IPS DF 6.9 (cell line): ENCODE measurements at regions not wholly inside any gene's neighbourhood (a gene's known extent, or its start where the extent isn't known, plus 50 kb on each side); places are given as distances from the start of the nearest gene placed in this dataset.

ENCODE experiments used
- DNase-seq: peaks from one replicate; pipeline ENCODE4 v3.0.0-alpha.2; 2013; ENCODE audit warnings: low read depth, low spot score
- H3K27ac ChIP-seq: one replicate; pipeline ENCODE4 v1.5.1; 2013; ENCODE audit warnings: low read length, control low read depth
- H3K27me3 ChIP-seq: 2 replicates; pipeline ENCODE4 v1.6.1; 2013; ENCODE audit warnings: mild to moderate bottlenecking, low read length; ENCODE audit not compliant: control insufficient read depth, insufficient read depth
- H3K36me3 ChIP-seq: 2 replicates; pipeline ENCODE4 v1.6.1; 2013; ENCODE audit warnings: low read length; ENCODE audit not compliant: control insufficient read depth, insufficient read depth
- H3K4me1 ChIP-seq: 2 replicates; pipeline ENCODE4 v1.6.1; 2013; ENCODE audit warnings: low read length; ENCODE audit not compliant: control insufficient read depth, insufficient read depth
- H3K4me3 ChIP-seq: 2 replicates; pipeline ENCODE4 v1.5.1; 2013; ENCODE audit warnings: mild to moderate bottlenecking, low read length
- H3K9me3 ChIP-seq: 2 replicates; pipeline ENCODE4 v1.6.1; 2013; ENCODE audit warnings: low read length, inconsistent platforms; ENCODE audit not compliant: control insufficient read depth, insufficient read depth
- WGBS: extraction: QIAGEN DNeasy Blood & Tissue Kit; methylation state at CpG from one replicate; pipeline ENCODE4 v1.1.7; 2013; ENCODE audit warnings: mixed read lengths, missing lambda C conversion rate; ENCODE audit not compliant: insufficient read length, insufficient coverage; 5-methylcytosine and 5-hydroxymethylcytosine counted together

GRCh38 chr9:105091004-105091640, 153.3 kb upstream of the SLC44A1 start:
- no peak for DNase-seq
- WGBS, result no CpG with 5 or more reads among the region's 4 CpGs
- H3K27ac ChIP-seq, result no peak overlapping the region

GRCh38 chr9:105093685-105094084, 150.8 kb upstream of the SLC44A1 start:
- WGBS, result no CpG with 5 or more reads among the region's 1 CpG
- Histone ChIP-seq H3K4me1 (peaks cover 2% of the 10 kb centered on the region), H3K36me3 (no peaks in the 10 kb centered on the region), H3K9me3 (no peaks in the 10 kb centered on the region), H3K4me3 (no peak overlapping the region), H3K27me3 (no peaks in the 10 kb centered on the region), H3K27ac (no peak overlapping the region)
- no peak for DNase-seq

More at GRCh38 chr9:105091004-105091640, 153.3 kb upstream of the SLC44A1 start:
- Histone ChIP-seq H3K9me3 (no peaks in the 10 kb centered on the region), H3K4me1 (peaks cover 2% of the 10 kb centered on the region), H3K27me3 (no peaks in the 10 kb centered on the region), H3K4me3 (no peak overlapping the region), H3K36me3 (no peaks in the 10 kb centered on the region)

DNA sequence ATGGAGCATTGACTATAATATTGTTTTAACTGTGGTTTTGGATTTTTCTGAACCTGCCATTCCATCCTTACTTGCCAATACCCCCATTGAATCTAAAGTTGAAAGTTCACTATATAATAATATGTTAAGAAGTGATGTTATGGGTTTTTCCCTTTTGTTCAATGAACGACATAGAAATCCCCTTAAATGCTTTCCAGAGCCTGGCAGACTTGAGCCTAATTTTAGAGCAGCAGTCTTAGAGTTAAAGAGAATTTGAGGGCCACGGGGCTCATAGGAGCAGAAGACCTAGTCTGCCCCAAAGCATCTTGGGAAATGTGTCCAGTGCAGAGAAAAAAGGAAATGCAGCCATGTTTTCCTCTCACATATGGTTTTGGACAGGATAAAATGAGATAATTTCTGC, 146.1 kb upstream of the SLC44A1 start:
- H3K27ac ChIP-seq, result no peak overlapping the region
- no CpG with 5 or more reads among the region's 2 CpGs for WGBS
- no peaks in the 10 kb centered on the region for H3K27me3 ChIP-seq
- no peak for DNase-seq
- H3K4me3 ChIP-seq, result no peak overlapping the region
- no peaks in the 10 kb centered on the region for H3K36me3 ChIP-seq
- H3K9me3 ChIP-seq, result no peaks in the 10 kb centered on the region
- H3K4me1 ChIP-seq, result peaks cover 2% of the 10 kb centered on the region

GRCh38 chr9:105103776-105104175, 140.7 kb upstream of the SLC44A1 start:
- Histone ChIP-seq H3K36me3 (no peaks in the 10 kb centered on the region), H3K4me1 (no peaks in the 10 kb centered on the region)
- WGBS, result no CpG with 5 or more reads among the region's 3 CpGs

DNA sequence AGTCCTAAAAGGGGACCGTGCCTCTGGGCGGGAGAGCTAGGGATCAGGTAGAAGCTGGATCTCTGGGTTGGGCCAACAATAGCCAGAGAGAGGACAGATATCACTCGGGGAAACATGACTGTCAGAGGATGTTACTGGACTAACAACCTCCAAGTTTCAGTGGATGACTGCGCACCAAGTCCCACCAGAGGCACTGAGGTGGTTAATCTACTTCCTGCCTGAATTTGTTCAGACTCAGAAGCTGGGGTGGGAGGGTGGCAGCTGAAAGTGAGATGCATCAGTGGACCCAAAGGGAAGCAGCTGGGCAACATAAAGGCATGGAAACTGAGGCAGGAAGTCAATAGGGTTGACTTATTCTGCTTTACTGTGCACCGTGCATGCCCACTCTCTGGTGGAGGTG, 130.1 kb upstream of the SLC44A1 start:
- H3K4me1 ChIP-seq, result peaks cover 2% of the 10 kb centered on the region

More at GRCh38 chr9:105103776-105104175, 140.7 kb upstream of the SLC44A1 start:
- DNase-seq, result no peak
- Histone ChIP-seq H3K4me3 (no peak overlapping the region), H3K27me3 (no peaks in the 10 kb centered on the region), H3K27ac (no peak overlapping the region), H3K9me3 (no peaks in the 10 kb centered on the region)

GRCh38 chr9:105114964-105115728, 129.3 kb upstream of the SLC44A1 start:
- Histone ChIP-seq H3K36me3 (no peaks in the 10 kb centered on the region), H3K4me3 (no peak overlapping the region), H3K4me1 (peaks cover 2% of the 10 kb centered on the region), H3K27me3 (no peaks in the 10 kb centered on the region), H3K9me3 (no peaks in the 10 kb centered on the region), H3K27ac (no peak overlapping the region)
- DNase-seq, result no peak
- WGBS, result no CpG with 5 or more reads among the region's 11 CpGs

More for the DNA sequence above, 130.1 kb upstream of the SLC44A1 start:
- Histone ChIP-seq H3K27me3 (no peaks in the 10 kb centered on the region), H3K27ac (no peak overlapping the region), H3K4me3 (no peak overlapping the region), H3K9me3 (no peaks in the 10 kb centered on the region), H3K36me3 (no peaks in the 10 kb centered on the region)
- DNase-seq, result no peak
- WGBS, result no CpG with 5 or more reads among the region's 5 CpGs

DNA sequence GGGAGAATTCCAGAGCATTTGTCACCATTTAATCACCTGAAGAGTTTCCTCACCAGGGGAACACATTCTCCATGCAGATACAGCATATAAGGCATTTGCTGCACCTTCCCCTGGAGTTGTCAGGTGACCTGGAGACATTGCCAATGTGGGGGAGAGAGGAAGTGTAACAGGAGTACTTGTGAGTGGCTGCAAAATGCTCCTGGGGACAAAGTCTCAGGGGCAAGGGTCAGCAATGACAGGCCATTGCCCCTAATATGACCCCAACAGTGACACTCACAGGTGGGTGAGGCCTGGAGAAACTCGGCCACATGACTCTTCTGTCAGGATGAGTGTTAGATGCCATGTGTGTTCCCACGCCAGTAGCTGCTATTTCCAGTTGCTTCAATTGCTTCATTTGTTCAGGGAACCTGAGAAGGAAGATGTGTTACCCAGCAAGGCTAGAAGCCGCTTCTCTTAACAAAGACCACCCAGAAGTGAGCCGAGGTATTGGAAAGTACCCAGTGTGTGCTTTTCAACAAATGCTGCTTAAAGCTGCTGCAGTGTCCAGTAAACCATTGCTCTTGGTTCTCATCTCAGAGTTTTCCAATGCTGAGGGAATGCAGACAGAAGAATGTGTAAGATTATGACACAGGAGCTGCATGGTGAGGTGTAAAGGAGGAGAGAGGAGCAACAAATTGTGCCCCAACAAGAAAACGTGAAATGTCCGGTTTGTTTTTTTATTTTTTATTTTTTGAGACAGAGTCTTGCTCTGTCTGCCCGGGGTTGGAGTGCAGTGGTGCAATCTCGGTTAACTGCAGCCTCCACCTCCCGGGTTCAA, 128.2 kb upstream of the SLC44A1 start:
- H3K36me3 ChIP-seq, result no peaks in the 10 kb centered on the region
- peaks cover 2% of the 10 kb centered on the region for H3K4me1 ChIP-seq
- no peaks in the 10 kb centered on the region for H3K27me3 ChIP-seq
- no CpG with 5 or more reads among the region's 9 CpGs for WGBS
- no peak for DNase-seq
- no peak overlapping the region for H3K4me3 ChIP-seq
- H3K27ac ChIP-seq, result no peak overlapping the region
- no peaks in the 10 kb centered on the region; the same call in 1 of the 2 replicates for H3K9me3 ChIP-seq

DNA sequence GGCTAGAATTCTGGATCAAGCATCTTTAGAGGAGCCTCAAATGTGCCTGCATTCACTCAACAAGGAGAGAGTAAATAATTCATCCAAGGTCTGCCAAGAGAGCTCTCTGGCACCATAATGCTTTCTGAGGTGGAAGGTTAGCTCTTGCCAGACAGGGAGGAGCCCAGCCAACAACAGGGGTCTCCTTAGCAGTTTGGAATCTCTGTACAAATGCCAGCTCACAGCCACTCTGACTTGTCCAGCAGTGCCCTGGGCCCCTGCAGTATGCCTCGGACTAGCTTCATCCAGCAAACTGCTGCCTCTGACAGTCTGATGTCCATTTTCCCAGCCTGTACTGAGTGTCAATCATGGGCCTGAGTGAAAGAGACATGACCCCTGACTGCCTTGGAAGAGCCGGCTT, 127.2 kb upstream of the SLC44A1 start:
- Histone ChIP-seq H3K27ac (no peak overlapping the region), H3K27me3 (no peaks in the 10 kb centered on the region), H3K9me3 (no peaks in the 10 kb centered on the region; the same call in 1 of the 2 replicates), H3K4me3 (no peak overlapping the region; the same call in 1 of the 2 replicates), H3K4me1 (peaks cover 2% of the 10 kb centered on the region), H3K36me3 (no peaks in the 10 kb centered on the region)
- no CpG with 5 or more reads among the region's 2 CpGs for WGBS
- DNase-seq, result no peak

GRCh38 chr9:105118636-105119035, 125.8 kb upstream of the SLC44A1 start:
- no CpG with 5 or more reads among the region's 5 CpGs for WGBS
- Histone ChIP-seq H3K4me1 (peaks cover 2% of the 10 kb centered on the region), H3K27ac (no peak overlapping the region), H3K9me3 (no peaks in the 10 kb centered on the region; the same call in 1 of the 2 replicates), H3K36me3 (no peaks in the 10 kb centered on the region), H3K27me3 (no peaks in the 10 kb centered on the region), H3K4me3 (no peak overlapping the region)
- no peak for DNase-seq

DNA sequence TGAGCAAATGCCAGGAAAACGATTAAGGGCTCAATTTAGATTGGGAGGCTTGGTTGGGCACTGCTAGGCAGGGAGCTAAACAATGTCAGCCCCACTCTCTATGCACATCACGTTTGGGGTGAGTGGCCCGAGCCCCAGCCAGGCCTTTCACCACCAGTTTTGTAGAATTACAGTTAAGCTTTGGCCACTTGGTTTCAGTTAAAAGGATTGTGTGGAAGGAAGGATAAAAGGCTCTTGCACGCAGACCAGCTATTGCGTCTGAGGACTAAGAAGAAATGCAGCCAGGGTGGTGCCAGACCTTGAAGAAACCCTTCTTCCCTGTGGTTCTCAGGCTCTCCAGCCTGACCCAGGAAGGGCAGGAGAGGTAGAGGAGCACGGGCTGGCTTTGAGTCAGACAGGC, 125.3 kb upstream of the SLC44A1 start:
- no peaks in the 10 kb centered on the region for H3K27me3 ChIP-seq
- DNase-seq, result no peak

More for the DNA sequence above, 125.3 kb upstream of the SLC44A1 start:
- H3K4me3 ChIP-seq, result no peak overlapping the region
- H3K36me3 ChIP-seq, result no peaks in the 10 kb centered on the region
- no peaks in the 10 kb centered on the region; the same call in 1 of the 2 replicates for H3K9me3 ChIP-seq
- H3K4me1 ChIP-seq, result peaks cover 2% of the 10 kb centered on the region; the same call in 1 of the 2 replicates
- H3K27ac ChIP-seq, result no peak overlapping the region
- WGBS, result no CpG with 5 or more reads among the region's 6 CpGs
